ENCODE measurements at regions not wholly inside any gene's neighbourhood (a gene's known extent, or its start where the extent isn't known, plus 50 kb on each side); places are given as distances from the start of the nearest gene placed in this dataset.

GRCh38 chr15:31782016-31782783 is 248.1 kb upstream of the CHRNA7 start:
- DNase-seq, result no peak

GRCh38 chr15:31782951-31783350 is 247.4 kb upstream of the CHRNA7 start:
- no peak for DNase-seq

GRCh38 chr15:31786360-31786759 is 244.0 kb upstream of the CHRNA7 start:
- no peak for DNase-seq

- no peak for DNase-seq
Observed at GRCh38 chr15:31788104-31788503, 242.2 kb upstream of the CHRNA7 start.

- DNase-seq, result no peak
Observed at GRCh38 chr15:31792611-31793199, 237.6 kb upstream of the CHRNA7 start.

- DNase-seq, result no peak
Observed at GRCh38 chr15:31799319-31799714, 231.0 kb upstream of the CHRNA7 start.

- no peak for DNase-seq
Observed at GRCh38 chr15:31799715-31800321, 230.5 kb upstream of the CHRNA7 start.

GRCh38 chr15:31801152-31801551 is 229.2 kb upstream of the CHRNA7 start:
- DNase-seq, result no peak

GRCh38 chr15:31802761-31803160 is 227.6 kb upstream of the CHRNA7 start:
- no peak for DNase-seq

GRCh38 chr15:31803388-31803884 is 226.9 kb upstream of the CHRNA7 start:
- DNase-seq, result no peak

GRCh38 chr15:31805090-31805662 is 225.1 kb upstream of the CHRNA7 start:
- no peak for DNase-seq

GRCh38 chr15:31806106-31806505 is 224.2 kb upstream of the CHRNA7 start:
- no peak for DNase-seq

GRCh38 chr15:31811641-31812040 is 218.7 kb upstream of the CHRNA7 start:
- no peak for DNase-seq

GRCh38 chr15:31814082-31814481 is 216.2 kb upstream of the CHRNA7 start:
- no peak for DNase-seq

- no peak for DNase-seq
Observed at GRCh38 chr15:31815411-31816155, 214.7 kb upstream of the CHRNA7 start.

GRCh38 chr15:31822463-31822862 is 207.9 kb upstream of the CHRNA7 start:
- DNase-seq, result no peak

GRCh38 chr15:31824024-31824423 is 206.3 kb upstream of the CHRNA7 start:
- DNase-seq, result no peak

- DNase-seq, result no peak
Observed at GRCh38 chr15:31828594-31828993, 201.7 kb upstream of the CHRNA7 start.

GRCh38 chr15:31830591-31830990 is 199.7 kb upstream of the CHRNA7 start:
- DNase-seq, result no peak

- no peak for DNase-seq
Observed at GRCh38 chr15:31831596-31831995, 198.7 kb upstream of the CHRNA7 start.

- no peak for DNase-seq
Observed at GRCh38 chr15:31834654-31835053, 195.7 kb upstream of the CHRNA7 start.

- no peak for DNase-seq
Observed at GRCh38 chr15:31839388-31839787, 190.9 kb upstream of the CHRNA7 start.

GRCh38 chr15:31840849-31841476 is 189.4 kb upstream of the CHRNA7 start:
- no peak for DNase-seq
